Muscle of leg (tissue), 3 donors: ENCODE measurements at regions not wholly inside any gene's neighbourhood (a gene's known extent, or its start where the extent isn't known, plus 50 kb on each side); places are given as distances from the start of the nearest gene placed in this dataset.
"Not testable (repeated sequence)": the region's sequence is repeated elsewhere in the genome, so short reads cannot be mapped to it uniquely, and the experiment has no call there.

Source experiments
- DNase-seq: peaks from one replicate; pipeline ENCODE4 v3.0.0; 2013
- H3K27ac ChIP-seq: one replicate; pipeline ENCODE4 v1.5.1; 2013; ENCODE audit warnings: mild to moderate bottlenecking, low read length, control low read depth
- H3K27me3 ChIP-seq: one replicate; pipeline ENCODE4 v1.6.1; 2013; ENCODE audit warnings: low read length; ENCODE audit not compliant: control insufficient read depth, insufficient read depth
- H3K36me3 ChIP-seq: one replicate; pipeline ENCODE4 v1.6.1; 2013; ENCODE audit warnings: low read length; ENCODE audit not compliant: control insufficient read depth, insufficient read depth
- H3K4me1 ChIP-seq: one replicate; pipeline ENCODE4 v1.6.1; 2013; ENCODE audit warnings: low read length; ENCODE audit not compliant: control insufficient read depth, insufficient read depth
- H3K4me3 ChIP-seq: one replicate; pipeline ENCODE4 v1.5.1; 2013; ENCODE audit warnings: low read length, control low read depth
- H3K9me3 ChIP-seq: replicated peaks from 2 replicates; pipeline ENCODE4 v1.6.1; 2013; ENCODE audit warnings: low read depth, low read length; ENCODE audit not compliant: control insufficient read depth
- WGBS: methylation state at CpG from one replicate; pipeline ENCODE4 v1.1.5; 2013; ENCODE audit warnings: missing lambda C conversion rate; ENCODE audit not compliant: insufficient coverage; 5-methylcytosine and 5-hydroxymethylcytosine counted together

DNA sequence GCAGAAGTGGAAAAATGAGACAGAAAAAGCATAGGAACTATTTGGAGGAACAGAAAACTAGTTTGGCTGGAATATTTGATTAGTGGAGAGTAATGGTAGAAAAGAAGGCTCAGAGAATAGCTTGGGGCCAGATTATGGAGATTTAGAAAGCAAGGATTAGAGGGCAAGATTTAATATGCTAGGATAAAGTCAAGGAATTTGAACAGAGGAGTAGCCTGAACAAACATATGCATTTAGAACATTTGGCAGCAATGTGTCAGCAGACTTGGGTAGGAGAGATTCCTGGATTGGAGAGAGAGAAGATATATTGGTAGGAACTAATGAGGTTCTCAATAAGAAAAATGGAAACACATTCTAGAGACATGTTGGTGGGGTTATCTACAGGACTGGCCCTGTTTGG, 229.2 kb upstream of the PKP2 start:
- H3K27me3 ChIP-seq: no peaks in the 10 kb centered on the region
- H3K9me3 ChIP-seq: no peaks in the 10 kb centered on the region
- H3K27ac ChIP-seq: no peak overlapping the region
- no peaks in the 10 kb centered on the region for H3K4me1 ChIP-seq
- H3K36me3 ChIP-seq: no peaks in the 10 kb centered on the region
- no peak for DNase-seq
- H3K4me3 ChIP-seq: no peak overlapping the region

DNA sequence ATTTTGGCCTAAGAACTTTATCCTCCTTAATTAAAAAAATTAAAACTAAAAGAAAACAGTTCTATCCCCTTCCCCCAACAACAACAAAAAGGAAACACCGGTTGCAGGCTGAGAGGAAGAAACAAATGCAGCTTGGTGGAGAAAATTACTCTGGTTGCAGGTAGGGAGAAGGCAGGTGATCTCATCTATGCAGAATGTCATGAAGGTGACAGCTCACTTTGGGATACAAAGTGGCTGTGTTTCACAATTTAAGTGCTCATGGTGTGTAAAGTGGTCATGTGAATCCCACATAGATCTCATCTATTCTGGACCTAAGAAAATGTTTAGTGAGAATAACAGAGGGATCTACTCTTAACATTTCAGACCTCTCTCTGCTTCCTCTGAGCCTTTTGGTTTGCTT, 219.7 kb upstream of the PKP2 start:
- no peak overlapping the region for H3K27ac ChIP-seq
- H3K27me3 ChIP-seq: no peaks in the 10 kb centered on the region
- no peak overlapping the region for H3K4me3 ChIP-seq
- no peak for DNase-seq
- no peaks in the 10 kb centered on the region for H3K36me3 ChIP-seq
- no peaks in the 10 kb centered on the region for H3K9me3 ChIP-seq
- no peaks in the 10 kb centered on the region for H3K4me1 ChIP-seq
- WGBS: no CpG with 5 or more reads among the region's 1 CpG

DNA sequence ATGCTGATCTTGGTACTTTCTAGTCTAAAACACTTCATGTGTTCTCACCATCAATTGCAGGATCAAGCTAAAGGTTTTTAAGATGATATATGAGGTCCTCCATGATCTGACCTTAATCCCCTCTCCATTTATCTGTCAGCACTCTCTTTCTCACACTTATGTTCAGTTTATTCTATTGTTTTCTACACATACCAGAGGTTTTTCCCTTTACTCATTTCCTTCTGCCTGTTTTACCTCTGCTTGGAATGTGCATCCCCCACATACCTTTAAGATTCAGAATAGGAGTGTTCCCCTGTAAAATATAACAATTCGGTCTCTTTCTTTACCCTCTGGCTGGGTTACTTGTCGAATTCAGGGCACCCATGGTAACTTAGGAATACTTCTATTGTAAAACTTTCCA, 219.1 kb upstream of the PKP2 start:
- Histone ChIP-seq H3K36me3 (no peaks in the 10 kb centered on the region), H3K9me3 (no peaks in the 10 kb centered on the region), H3K27ac (no peak overlapping the region), H3K4me3 (no peak overlapping the region), H3K4me1 (no peaks in the 10 kb centered on the region), H3K27me3 (no peaks in the 10 kb centered on the region)
- no CpG with 5 or more reads among the region's 2 CpGs for WGBS
- DNase-seq: no peak

DNA sequence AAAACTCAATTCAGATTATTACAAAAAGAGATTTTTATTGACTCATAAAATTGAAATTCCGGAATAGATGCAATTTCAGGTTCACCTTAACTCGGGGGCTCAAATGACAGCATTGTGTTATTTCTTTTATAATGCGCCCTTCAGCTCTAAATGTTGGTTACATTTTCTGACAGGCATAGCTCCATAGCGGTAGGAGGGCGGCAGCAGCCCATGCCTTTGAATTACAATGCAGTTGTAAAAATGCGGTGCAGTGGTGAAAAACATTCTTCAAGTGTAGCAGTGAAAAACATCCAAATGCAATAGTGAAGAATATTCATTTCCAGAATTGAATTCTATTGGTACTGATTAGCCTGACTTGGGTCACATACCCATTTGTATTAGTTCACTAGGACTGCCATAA, 215.3 kb upstream of the PKP2 start:
- DNase-seq: no peak
- Histone ChIP-seq H3K4me1 (no peaks in the 10 kb centered on the region), H3K36me3 (no peaks in the 10 kb centered on the region), H3K4me3 (no peak overlapping the region), H3K9me3 (no peaks in the 10 kb centered on the region), H3K27ac (no peak overlapping the region), H3K27me3 (no peaks in the 10 kb centered on the region)
- 46% methylated on average over 6 of the region's 6 CpGs for WGBS

DNA sequence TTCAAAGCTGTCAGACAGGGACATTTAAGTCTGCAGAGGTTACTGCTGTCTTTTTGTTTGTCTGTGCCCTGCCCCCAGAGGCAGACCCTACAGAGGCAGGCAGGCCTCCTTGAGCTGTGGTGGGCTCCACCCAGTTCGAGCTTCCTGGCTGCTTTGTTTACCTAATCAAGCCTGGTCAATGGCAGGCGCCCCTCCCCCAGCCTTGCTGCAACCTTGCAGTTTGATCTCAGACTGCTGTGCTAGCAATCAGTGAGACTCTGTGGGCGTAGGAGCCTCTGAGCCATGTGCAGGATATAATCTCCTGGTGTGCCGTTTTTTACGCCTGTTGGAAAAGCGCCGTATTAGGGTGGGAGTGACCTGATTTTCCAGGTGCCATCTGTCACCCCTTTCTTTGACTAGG, 211.2 kb upstream of the PKP2 start:
- DNase-seq, H3K9me3 ChIP-seq, H3K4me1 ChIP-seq, H3K4me3 ChIP-seq, H3K27ac ChIP-seq, H3K36me3 ChIP-seq, H3K27me3 ChIP-seq: not testable (repeated sequence)
- WGBS: 90% methylated on average over 5 of the region's 7 CpGs

DNA sequence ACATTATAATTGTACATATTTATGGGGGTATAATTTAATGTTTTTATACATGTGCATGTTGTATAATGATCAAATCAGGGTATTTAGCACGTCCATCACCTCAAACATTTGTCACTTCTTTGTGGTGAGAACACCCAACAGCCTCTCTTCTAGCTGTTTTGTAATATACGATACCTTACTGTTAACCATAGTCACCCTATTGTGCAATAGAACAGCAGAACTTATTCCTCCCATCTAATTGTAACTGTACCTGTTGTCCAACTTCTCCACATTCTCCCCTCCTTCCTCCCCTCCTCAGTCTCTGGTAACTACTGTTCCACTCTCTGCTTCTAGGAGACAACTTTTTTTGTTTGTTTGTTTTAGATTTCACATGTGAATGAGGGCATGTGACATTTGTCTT, 197.0 kb upstream of the PKP2 start:
- no peaks in the 10 kb centered on the region for H3K36me3 ChIP-seq
- DNase-seq: no peak
- no peaks in the 10 kb centered on the region for H3K27me3 ChIP-seq
- H3K4me3 ChIP-seq: no peak overlapping the region
- H3K27ac ChIP-seq: no peak overlapping the region
- 100% methylated on average over 1 of the region's 2 CpGs for WGBS
- H3K9me3 ChIP-seq: no peaks in the 10 kb centered on the region
- no peaks in the 10 kb centered on the region for H3K4me1 ChIP-seq

DNA sequence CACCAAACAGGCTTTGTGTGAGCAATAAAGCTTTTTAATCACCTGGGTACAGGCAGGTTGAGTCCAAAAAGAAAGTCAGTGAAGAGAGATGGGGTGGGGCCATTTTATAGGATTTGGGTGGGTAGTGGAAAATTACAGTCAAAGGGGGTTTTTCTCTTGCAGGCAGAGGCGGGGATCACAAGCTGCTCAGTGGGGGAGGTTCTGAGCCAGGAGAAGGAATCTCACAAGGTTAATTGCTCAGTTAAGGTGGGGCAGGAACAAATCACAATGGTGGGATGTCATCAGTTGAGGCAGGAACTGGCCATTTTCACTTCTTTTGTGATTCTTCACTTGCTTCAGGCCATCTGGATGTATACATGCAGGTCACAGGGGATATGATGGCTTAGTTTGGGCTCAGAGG, 191.3 kb upstream of the PKP2 start:
- not testable (repeated sequence) for H3K36me3 ChIP-seq, DNase-seq, H3K27ac ChIP-seq, H3K4me1 ChIP-seq, H3K4me3 ChIP-seq, H3K27me3 ChIP-seq, H3K9me3 ChIP-seq
- WGBS: 100% methylated on average over 1 of the region's 1 CpG

DNA sequence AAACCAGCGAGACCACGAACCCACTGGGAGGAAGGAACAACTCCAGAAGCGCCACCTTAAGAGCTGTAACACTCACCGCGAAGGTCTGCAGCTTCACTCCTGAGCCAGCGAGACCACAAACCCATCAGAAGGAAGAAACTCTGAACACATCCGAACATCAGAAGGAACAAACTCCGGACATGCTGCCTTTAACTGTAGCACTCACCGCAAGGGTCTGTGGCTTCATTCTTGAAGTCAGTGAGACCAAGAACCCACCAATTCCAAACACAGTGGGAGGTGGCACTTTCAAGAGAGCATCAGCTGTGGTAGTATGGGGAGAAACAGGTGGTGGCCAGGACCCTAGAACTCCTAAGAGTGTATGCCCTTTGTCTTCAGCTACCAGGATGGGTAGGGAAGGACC, 179.8 kb upstream of the PKP2 start:
- 73% methylated on average over 2 of the region's 9 CpGs for WGBS
- not testable (repeated sequence) for H3K4me1 ChIP-seq, H3K9me3 ChIP-seq, H3K36me3 ChIP-seq, DNase-seq, H3K27me3 ChIP-seq, H3K4me3 ChIP-seq, H3K27ac ChIP-seq

DNA sequence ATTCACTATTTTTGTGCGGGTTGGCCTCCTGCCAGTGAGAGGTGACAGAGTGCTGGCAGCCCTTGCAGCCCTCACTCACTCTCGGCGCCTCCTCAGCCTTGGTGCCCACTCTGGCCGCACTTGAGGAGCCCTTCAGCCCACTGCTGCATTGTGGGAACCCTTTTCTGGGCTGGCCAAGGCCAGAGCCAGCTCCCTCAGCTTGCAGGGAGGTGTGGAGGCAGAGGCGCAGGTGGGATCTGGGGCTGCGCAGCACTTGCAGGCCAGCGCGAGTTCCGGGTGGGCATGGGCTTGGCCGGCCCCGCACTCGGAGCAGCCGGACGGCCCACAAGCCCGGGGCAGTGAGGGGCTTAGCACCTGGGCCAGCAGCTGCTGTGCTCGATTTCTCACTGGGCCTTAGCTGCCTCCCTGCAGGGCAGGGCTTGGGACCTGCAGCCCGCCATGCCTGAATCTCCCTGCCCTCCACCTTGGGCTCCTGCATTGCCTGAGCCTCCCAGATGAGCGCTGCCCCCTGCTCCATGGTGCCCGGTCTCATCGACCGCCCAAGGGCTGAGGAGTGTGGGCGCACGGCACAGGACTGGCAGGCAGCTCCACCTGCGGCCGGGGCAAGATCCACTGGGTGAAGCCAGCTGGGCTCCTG, 178.7 kb upstream of the PKP2 start:
- not testable (repeated sequence) for H3K9me3 ChIP-seq, H3K4me3 ChIP-seq, H3K27me3 ChIP-seq, H3K36me3 ChIP-seq, DNase-seq, H3K4me1 ChIP-seq, H3K27ac ChIP-seq
- WGBS: 93% methylated on average over 25 of the region's 25 CpGs

DNA sequence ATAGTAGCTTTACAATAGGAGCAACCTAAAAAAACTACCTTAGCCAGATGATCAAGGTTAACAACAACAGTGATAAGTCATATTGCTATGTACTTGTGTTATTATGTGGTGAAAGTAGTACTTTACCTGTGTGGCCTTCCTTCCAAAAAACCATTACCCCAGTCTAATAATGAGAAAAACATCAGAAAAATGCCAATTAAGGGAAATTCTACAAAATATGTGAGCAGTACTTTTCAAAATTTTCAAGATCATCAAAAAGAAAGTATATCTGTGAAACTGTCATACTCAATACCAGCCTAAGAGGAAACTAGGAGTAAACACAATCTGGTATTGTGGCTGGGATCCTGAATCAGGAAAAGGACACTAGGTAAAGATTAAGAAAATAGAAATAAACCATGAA, 165.3 kb upstream of the PKP2 start:
- H3K27ac ChIP-seq: no peak overlapping the region
- no peaks in the 10 kb centered on the region for H3K27me3 ChIP-seq
- no peak overlapping the region for H3K4me3 ChIP-seq
- DNase-seq: no peak
- H3K9me3 ChIP-seq: peaks cover 9% of the 10 kb centered on the region
- no peaks in the 10 kb centered on the region for H3K36me3 ChIP-seq
- H3K4me1 ChIP-seq: no peaks in the 10 kb centered on the region

DNA sequence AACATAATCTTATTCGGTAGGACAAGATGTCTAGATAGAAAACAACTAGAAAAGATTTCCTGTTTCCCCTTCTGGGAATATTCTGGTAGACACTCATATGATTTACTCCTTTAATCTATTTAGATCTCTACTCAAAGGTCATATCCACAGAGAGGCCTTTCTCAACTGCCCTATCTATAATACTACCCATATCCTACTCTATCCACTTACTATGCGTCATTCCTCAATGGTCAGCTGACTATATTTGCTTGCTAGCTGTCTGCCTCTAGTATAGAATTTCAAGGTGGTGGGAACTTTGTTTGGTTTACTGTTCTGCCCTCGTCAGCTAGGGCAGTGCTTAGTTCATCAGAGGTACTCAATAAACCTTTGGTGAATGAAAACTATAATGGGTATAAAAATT, 157.8 kb upstream of the PKP2 start:
- Histone ChIP-seq H3K27ac (no peak overlapping the region), H3K36me3 (no peaks in the 10 kb centered on the region), H3K9me3 (no peaks in the 10 kb centered on the region), H3K4me1 (no peaks in the 10 kb centered on the region), H3K4me3 (no peak overlapping the region), H3K27me3 (no peaks in the 10 kb centered on the region)
- WGBS: 83% methylated on average over 1 of the region's 3 CpGs
- no peak for DNase-seq
